H9 (cell line): ENCODE measurements at regions not wholly inside any gene's neighbourhood (a gene's known extent, or its start where the extent isn't known, plus 50 kb on each side); places are given as distances from the start of the nearest gene placed in this dataset.

Experiments
- DNase-seq: peaks from one replicate; pipeline ENCODE4 v3.0.0-alpha.2; 2017
- H2AFZ ChIP-seq: one replicate; pipeline ENCODE4 v1.6.1; 2013; ENCODE audit warnings: mild to moderate bottlenecking, low read length, control low read depth, moderate library complexity
- H2AK5ac ChIP-seq: 2 replicates; pipeline ENCODE4 v1.6.1; 2013; ENCODE audit warnings: low read length, control low read depth, mixed read lengths; ENCODE audit not compliant: insufficient read length
- H2BK120ac ChIP-seq: one replicate; pipeline ENCODE4 v1.6.1; 2013; ENCODE audit warnings: low read depth, mild to moderate bottlenecking, low read length, control low read depth, inconsistent platforms; ENCODE audit not compliant: poor library complexity, severe bottlenecking
- H2BK12ac ChIP-seq: 2 replicates; pipeline ENCODE4 v1.6.1; 2013; ENCODE audit warnings: low read length, control low read depth, mixed read lengths, low read depth; ENCODE audit not compliant: insufficient read length
- H2BK15ac ChIP-seq: 2 replicates; pipeline ENCODE4 v1.6.1; 2013; ENCODE audit warnings: low read depth, low read length, control low read depth
- H2BK20ac ChIP-seq: one replicate; pipeline ENCODE4 v1.6.1; 2013; ENCODE audit warnings: low read depth, mild to moderate bottlenecking, low read length, control low read depth, inconsistent platforms; ENCODE audit not compliant: poor library complexity, severe bottlenecking
- H2BK5ac ChIP-seq: 2 replicates; pipeline ENCODE4 v1.6.1; 2013; ENCODE audit warnings: low read length, control low read depth, mixed read lengths; ENCODE audit not compliant: insufficient read length
- H3K14ac ChIP-seq: 2 replicates; pipeline ENCODE4 v1.6.1; 2013; ENCODE audit warnings: low read length, control low read depth; ENCODE audit not compliant: insufficient read depth
- H3K18ac ChIP-seq: 2 replicates; pipeline ENCODE4 v1.6.1; 2013; ENCODE audit warnings: low read depth, mild to moderate bottlenecking, mixed read lengths, low read length, control low read depth; ENCODE audit not compliant: insufficient read length
- H3K23ac ChIP-seq: 2 replicates; pipeline ENCODE4 v1.6.1; 2013; ENCODE audit warnings: low read length, control low read depth, mixed read lengths, low read depth; ENCODE audit not compliant: insufficient read length
- H3K23me2 ChIP-seq: 2 replicates; pipeline ENCODE4 v1.6.1; 2013; ENCODE audit warnings: low read depth, mild to moderate bottlenecking, mixed read lengths, low read length, control low read depth; ENCODE audit not compliant: insufficient read length, poor library complexity, severe bottlenecking
- H3K27ac ChIP-seq: 2 replicates; pipeline ENCODE4 v1.5.1; 2013; ENCODE audit warnings: low read length, control low read depth, mixed read lengths, low read depth; ENCODE audit not compliant: insufficient read length
- H3K27me3 ChIP-seq: 2 replicates; pipeline ENCODE4 v1.6.1; 2013; ENCODE audit warnings: low read length, control low read depth, inconsistent platforms; ENCODE audit not compliant: insufficient read depth
- H3K4ac ChIP-seq: 2 replicates; pipeline ENCODE4 v1.6.1; 2013; ENCODE audit warnings: low read depth, mild to moderate bottlenecking, control low read depth, inconsistent platforms, low read length, moderate library complexity
- H3K4me1 ChIP-seq: 2 replicates; pipeline ENCODE4 v1.6.1; 2013; ENCODE audit warnings: low read length, control low read depth, inconsistent platforms; ENCODE audit not compliant: insufficient read depth
- H3K4me2 ChIP-seq: 2 replicates; pipeline ENCODE4 v1.6.1; 2013; ENCODE audit warnings: low read length, control low read depth, mixed read lengths; ENCODE audit not compliant: insufficient read length, insufficient read depth
- H3K56ac ChIP-seq: 2 replicates; pipeline ENCODE4 v1.6.1; 2013; ENCODE audit warnings: low read depth, mild to moderate bottlenecking, mixed read lengths, low read length, control low read depth; ENCODE audit not compliant: insufficient read length
- H3K79me1 ChIP-seq: 2 replicates; pipeline ENCODE4 v1.6.1; 2013; ENCODE audit warnings: low read depth, mild to moderate bottlenecking, moderate library complexity, low read length, control low read depth, inconsistent platforms; ENCODE audit not compliant: insufficient read depth, poor library complexity, severe bottlenecking
- H3K79me2 ChIP-seq: 2 replicates; pipeline ENCODE4 v1.6.1; 2013; ENCODE audit warnings: low read length, control low read depth, inconsistent platforms; ENCODE audit not compliant: insufficient read depth
- H3K9ac ChIP-seq: 2 replicates; pipeline ENCODE4 v1.6.1; 2013; ENCODE audit warnings: low read length, control low read depth, mixed read lengths; ENCODE audit not compliant: insufficient read length; ENCODE audit errors: extremely low read depth
- H3K9me3 ChIP-seq: one replicate; pipeline ENCODE4 v1.6.1; 2013; ENCODE audit warnings: low read depth, low read length, inconsistent platforms; ENCODE audit not compliant: control insufficient read depth
- H3T11ph ChIP-seq: one replicate; pipeline ENCODE4 v1.6.1; 2013; ENCODE audit warnings: mild to moderate bottlenecking, low read length, control low read depth, inconsistent platforms
- H4K20me1 ChIP-seq: one replicate; pipeline ENCODE4 v1.6.1; 2013; ENCODE audit not compliant: control insufficient read depth, insufficient read length, insufficient read depth
- H4K5ac ChIP-seq: 2 replicates; pipeline ENCODE4 v1.6.1; 2013; ENCODE audit warnings: low read depth, mild to moderate bottlenecking, mixed read lengths, low read length, control low read depth; ENCODE audit not compliant: insufficient read length
- H4K8ac ChIP-seq: replicated peaks from 2 replicates; pipeline ENCODE4 v1.6.1; 2013; ENCODE audit warnings: low read length, control low read depth, mixed read lengths, low read depth; ENCODE audit not compliant: insufficient read length
- H4K91ac ChIP-seq: 2 replicates; pipeline ENCODE4 v1.6.1; 2013; ENCODE audit warnings: low read depth, mild to moderate bottlenecking, moderate library complexity, mixed read lengths, low read length, control low read depth; ENCODE audit not compliant: insufficient read length
- H3K27ac Mint-ChIP-seq, 3 experiments: 2 replicates in 2 of 3; 3 replicates in 1 of 3; pipeline ENCODE4 v1.8.0; 2020 to 2021; ENCODE audit warnings: mixed read lengths in 3 of 3, mild to moderate bottlenecking in 1 of 3, moderate library complexity in 1 of 3
- H3K27me3 Mint-ChIP-seq: 2 replicates; pipeline ENCODE4 v1.8.0; 2021; ENCODE audit warnings: low read depth, mild to moderate bottlenecking, moderate library complexity, mixed read lengths
- H3K36me3 Mint-ChIP-seq, 3 experiments: 2 replicates in 2 of 3; 3 replicates in 1 of 3; pipeline ENCODE4 v1.8.0; 2020 to 2021; ENCODE audit warnings: low read depth in 3 of 3, mixed read lengths in 3 of 3; ENCODE audit not compliant: insufficient read depth in 1 of 3
- H3K4me1 Mint-ChIP-seq, 2 experiments: 2 replicates each; pipeline ENCODE4 v1.8.0; 2020; ENCODE audit warnings: mixed read lengths in 2 of 2
- H3K4me3 Mint-ChIP-seq, 2 experiments: 2 replicates in 1 of 2; 3 replicates in 1 of 2; pipeline ENCODE4 v1.8.0; 2020 to 2021; ENCODE audit warnings: mild to moderate bottlenecking in 2 of 2, mixed read lengths in 2 of 2, moderate library complexity in 1 of 2
- H3K9me3 Mint-ChIP-seq, 2 experiments: 2 replicates in 1 of 2; 3 replicates in 1 of 2; pipeline ENCODE4 v1.8.0; 2020; ENCODE audit warnings: mild to moderate bottlenecking in 2 of 2, mixed read lengths in 2 of 2, moderate library complexity in 1 of 2
- CTCF ChIP-seq: fragments of 200-600 bp; sonication (generic); conservative IDR thresholded peaks from 3 replicates; pipeline ENCODE4 v1.8.0; 2021; ENCODE audit warnings: antibody characterized with exemption, mild to moderate bottlenecking
- WGBS: extraction: QIAGEN DNeasy Blood & Tissue Kit; methylation state at CpG from one replicate; pipeline ENCODE4 v1.1.7; 2013; ENCODE audit warnings: missing lambda C conversion rate, low lambda C conversion rate, mixed read lengths; ENCODE audit not compliant: insufficient read length; ENCODE audit errors: extremely low coverage; 5-methylcytosine and 5-hydroxymethylcytosine counted together

- H2BK12ac ChIP-seq, result no peak overlapping the region
- Mint-ChIP-seq H3K4me1 (peaks cover 6 to 10% of the 10 kb centered on the region in 2 experiments; a peak in 3 of 4 replicates), H3K27me3 (peaks cover 11% of the 10 kb centered on the region), H3K9me3 (no peaks in the 10 kb centered on the region; a peak in 2 of 5 replicates), H3K36me3 (no peaks in the 10 kb centered on the region), H3K4me3 (no peak overlapping the region), H3K27ac (no peak overlapping the region)
- no peak for DNase-seq
- no peak overlapping the region for H3K56ac ChIP-seq
- no peak for TF ChIP-seq CTCF
- H3K23me2 ChIP-seq, result no peaks in the 10 kb centered on the region
- H4K8ac ChIP-seq, result no peak overlapping the region
- no peak overlapping the region for H3K27ac ChIP-seq
- no peak overlapping the region for H4K5ac ChIP-seq
- no peak overlapping the region for H3K9ac ChIP-seq
- H3K4me2 ChIP-seq, result no peak overlapping the region
- H3K18ac ChIP-seq, result no peak overlapping the region
- H2BK5ac ChIP-seq, result no peak overlapping the region
- H2BK20ac ChIP-seq, result no peak overlapping the region
- H3K79me2 ChIP-seq, result no peaks in the 10 kb centered on the region
- no peak overlapping the region for H2AK5ac ChIP-seq
- no peak overlapping the region for H3K14ac ChIP-seq
- no peak overlapping the region for H4K91ac ChIP-seq
- H2BK120ac ChIP-seq, result no peak overlapping the region
- H2BK15ac ChIP-seq, result no peak overlapping the region
- no peaks in the 10 kb centered on the region for H3K9me3 ChIP-seq
- no CpG with 5 or more reads among the region's 4 CpGs for WGBS
- no peaks in the 10 kb centered on the region for H3K79me1 ChIP-seq
- no peak overlapping the region for H3K23ac ChIP-seq
- H4K20me1 ChIP-seq, result no peaks in the 10 kb centered on the region
- no peaks in the 10 kb centered on the region for H3K4me1 ChIP-seq
- no peaks in the 10 kb centered on the region for H3K27me3 ChIP-seq
- no peak overlapping the region for H3T11ph ChIP-seq
- H3K4ac ChIP-seq, result no peak overlapping the region
- H2AFZ ChIP-seq, result no peak overlapping the region
These were observed 157.5 kb upstream of the ZNF536 start for GRCh38 chr19:30214651-30215051.
